Ammon's horn (tissue), 1 donor: ENCODE measurements at regions not wholly inside any gene's neighbourhood (a gene's known extent, or its start where the extent isn't known, plus 50 kb on each side); places are given as distances from the start of the nearest gene placed in this dataset.
A peak's percentile ranks its signal among the peaks of the same experiment; 100 is the strongest.
"Not testable (repeated sequence)": the region's sequence is repeated elsewhere in the genome, so short reads cannot be mapped to it uniquely, and the experiment has no call there.

Experiments used
- DNase-seq: peaks from one replicate; pipeline ENCODE4 v3.0.0-alpha.2; 2016; ENCODE audit warnings: low spot score

GRCh38 chr12:97984974-97985580, 522.5 kb downstream of the RMST start:
- DNase-seq, result peak; percentile 13

GRCh38 chr12:97985834-97986233, 523.2 kb downstream of the RMST start:
- DNase-seq, result no peak

- DNase-seq, result not testable (repeated sequence)
These were observed 526.0 kb downstream of the RMST start for GRCh38 chr12:97988588-97988987.

- no peak for DNase-seq
These were observed 525.9 kb upstream of the TMPO start for GRCh38 chr12:97989366-97989940.

GRCh38 chr12:97994746-97995484, 520.5 kb upstream of the TMPO start:
- no peak for DNase-seq

GRCh38 chr12:97995559-97995958, 519.8 kb upstream of the TMPO start:
- DNase-seq, result no peak

GRCh38 chr12:98001430-98001829, 514.0 kb upstream of the TMPO start:
- DNase-seq, result no peak

- peak; percentile 43 for DNase-seq
These were observed 512.4 kb upstream of the TMPO start for GRCh38 chr12:98002887-98003493.

GRCh38 chr12:98007963-98008362, 507.4 kb upstream of the TMPO start:
- no peak for DNase-seq

- DNase-seq, result no peak
These were observed 501.8 kb upstream of the TMPO start for GRCh38 chr12:98013560-98013959.

- DNase-seq, result no peak
These were observed 496.6 kb upstream of the TMPO start for GRCh38 chr12:98018836-98019235.

- no peak for DNase-seq
These were observed 495.0 kb upstream of the TMPO start for GRCh38 chr12:98020376-98020775.

GRCh38 chr12:98022961-98023360, 492.4 kb upstream of the TMPO start:
- no peak for DNase-seq

- no peak for DNase-seq
These were observed 477.8 kb upstream of the TMPO start for GRCh38 chr12:98037401-98038140.

GRCh38 chr12:98042668-98043067, 472.7 kb upstream of the TMPO start:
- DNase-seq, result no peak

- no peak for DNase-seq
These were observed 470.0 kb upstream of the TMPO start for GRCh38 chr12:98045395-98045794.

- DNase-seq, result peak; percentile 15
These were observed 467.1 kb upstream of the TMPO start for GRCh38 chr12:98048326-98048725.

- no peak for DNase-seq
These were observed 462.2 kb upstream of the TMPO start for GRCh38 chr12:98053202-98053601.

GRCh38 chr12:98057701-98058100, 457.7 kb upstream of the TMPO start:
- no peak for DNase-seq

- no peak for DNase-seq
These were observed 457.2 kb upstream of the TMPO start for GRCh38 chr12:98058213-98058612.

- no peak for DNase-seq
These were observed 456.6 kb upstream of the TMPO start for GRCh38 chr12:98058838-98059237.

GRCh38 chr12:98059659-98060343, 455.6 kb upstream of the TMPO start:
- no peak for DNase-seq
